Epithelial cell of proximal tubule (primary cell): ENCODE measurements at regions not wholly inside any gene's neighbourhood (a gene's known extent, or its start where the extent isn't known, plus 50 kb on each side); places are given as distances from the start of the nearest gene placed in this dataset.

Experiments
- DNase-seq: peaks from one replicate; pipeline ENCODE4 v3.0.0-alpha.2; 2011; ENCODE audit warnings: low read depth
- H3K4me3 ChIP-seq: 2 replicates; pipeline ENCODE4 v1.5.1; 2011; ENCODE audit warnings: low read depth, mild to moderate bottlenecking, low read length
- CTCF ChIP-seq: conservative IDR thresholded peaks from 2 replicates; pipeline ENCODE4 v1.5.1; 2012; ENCODE audit warnings: low read depth, mild to moderate bottlenecking, low read length

- DNase-seq = no peak
- no peak overlapping the region for H3K4me3 ChIP-seq
- no peak for TF ChIP-seq CTCF
Measured at GRCh38 chr10:105992928-105993327, 1171.6 kb downstream of the SORCS1 start.

- no peak overlapping the region for H3K4me3 ChIP-seq
- no peak for DNase-seq
- TF ChIP-seq CTCF = no peak
Measured at GRCh38 chr10:105990529-105990928, 1174.0 kb downstream of the SORCS1 start.

- no peak for TF ChIP-seq CTCF
- H3K4me3 ChIP-seq = no peak overlapping the region
Measured at GRCh38 chr10:105989995-105990394, 1174.5 kb downstream of the SORCS1 start.

GRCh38 chr10:105988848-105989247, 1175.7 kb downstream of the SORCS1 start:
- no peak for TF ChIP-seq CTCF
- DNase-seq = no peak
- H3K4me3 ChIP-seq = no peak overlapping the region

More at GRCh38 chr10:105989995-105990394, 1174.5 kb downstream of the SORCS1 start:
- no peak for DNase-seq

- no peak overlapping the region for H3K4me3 ChIP-seq
- no peak for TF ChIP-seq CTCF
- no peak for DNase-seq
Measured at GRCh38 chr10:105986912-105987635, 1177.4 kb downstream of the SORCS1 start.

- TF ChIP-seq CTCF = no peak
- no peak for DNase-seq
- no peak overlapping the region for H3K4me3 ChIP-seq
Measured at GRCh38 chr10:105986486-105986885, 1178.0 kb downstream of the SORCS1 start.

GRCh38 chr10:105982735-105983134, 1181.8 kb downstream of the SORCS1 start:
- DNase-seq = no peak
- no peak for TF ChIP-seq CTCF
- H3K4me3 ChIP-seq = no peak overlapping the region
